ENCODE measurements at regions not wholly inside any gene's neighbourhood (a gene's known extent, or its start where the extent isn't known, plus 50 kb on each side); places are given as distances from the start of the nearest gene placed in this dataset.

DNA sequence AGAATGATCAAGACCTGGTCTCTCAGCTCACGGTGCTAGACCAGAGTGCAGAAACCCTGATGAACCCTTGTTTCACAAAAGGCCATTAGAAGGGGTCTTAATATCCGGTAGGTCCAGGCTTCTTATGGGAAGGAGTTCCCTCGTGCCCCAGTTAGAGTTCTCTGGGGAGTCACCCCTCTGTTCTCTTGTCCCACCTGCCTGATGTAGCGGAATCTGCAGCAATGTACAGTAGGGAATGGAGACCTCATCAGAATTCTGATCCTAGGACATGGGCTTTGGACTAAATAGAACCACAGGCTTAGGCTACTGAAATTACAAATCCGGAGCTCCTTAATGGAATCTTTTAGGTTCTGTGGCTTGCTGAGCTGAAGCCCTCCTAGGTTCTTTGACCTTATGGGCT lies 243.6 kb upstream of the IRX2 start:
- no peak overlapping the region for H3K4me3 ChIP-seq (ENCODE audit: low read depth, low read length)
- DNase-seq = no peak
- no peak for TF ChIP-seq CTCF (IDR thresholded peaks at IDR 0.05; ENCODE audit: low read depth, low read length, missing control alignments)
- in situ Hi-C loops (cut with HindIII; ENCODE audit: low pct_ligation_motif_present, low sequenced_read_pairs) = no loop called here
- no peak overlapping the region for H3K27ac ChIP-seq
- no peaks in the 10 kb centered on the region for H3K27me3 ChIP-seq (replicated peaks)
- no peaks in the 10 kb centered on the region for H3K36me3 ChIP-seq (replicated peaks)

- Histone ChIP-seq H3K36me3 (replicated peaks) (no peaks in the 10 kb centered on the region), H3K27ac (no peak overlapping the region), H3K4me3 (ENCODE audit: low read depth, low read length) (no peak overlapping the region), H3K27me3 (replicated peaks) (no peaks in the 10 kb centered on the region)
- no peak for TF ChIP-seq CTCF (IDR thresholded peaks at IDR 0.05; ENCODE audit: low read depth, low read length, missing control alignments)
- no peak for DNase-seq
- in situ Hi-C loops (cut with HindIII; ENCODE audit: low pct_ligation_motif_present, low sequenced_read_pairs) = no loop called here
Observed at GRCh38 chr5:2993771-2994170, 242.3 kb upstream of the IRX2 start.

- DNase-seq = no peak
Observed at GRCh38 chr5:2993301-2993700, 241.8 kb upstream of the IRX2 start.

DNA sequence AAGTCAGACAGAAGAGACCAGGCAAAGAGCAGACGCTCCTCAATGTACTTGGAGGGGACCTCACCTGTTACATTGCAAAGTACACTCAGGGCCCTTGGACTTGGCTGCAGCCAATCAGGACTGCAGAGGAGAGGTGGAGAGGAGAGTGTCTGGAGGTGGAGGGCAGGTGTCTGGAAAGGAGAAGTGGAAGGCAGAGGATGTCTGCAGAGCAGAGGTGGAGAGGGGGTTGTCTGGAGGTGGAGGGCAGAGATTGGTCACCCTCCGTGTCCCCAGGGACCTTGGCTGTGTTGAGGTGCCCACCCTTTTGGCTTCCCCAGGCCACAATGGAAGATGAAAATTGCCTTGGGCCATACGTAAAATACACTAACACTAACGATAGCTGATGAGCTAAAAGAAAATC lies 241.3 kb upstream of the IRX2 start:
- in situ Hi-C loops (cut with HindIII; ENCODE audit: low pct_ligation_motif_present, low sequenced_read_pairs) = no loop called here
- no peak for DNase-seq
- H3K27ac ChIP-seq = no peak overlapping the region
- TF ChIP-seq CTCF (IDR thresholded peaks at IDR 0.05; ENCODE audit: low read depth, low read length, missing control alignments) = no peak
- no peak overlapping the region for H3K4me3 ChIP-seq (ENCODE audit: low read depth, low read length)
- no peaks in the 10 kb centered on the region for H3K36me3 ChIP-seq (replicated peaks)
- H3K27me3 ChIP-seq (replicated peaks) = no peaks in the 10 kb centered on the region

More at GRCh38 chr5:2993301-2993700, 241.8 kb upstream of the IRX2 start:
- Histone ChIP-seq H3K4me3 (ENCODE audit: low read depth, low read length) (no peak overlapping the region), H3K27me3 (replicated peaks) (no peaks in the 10 kb centered on the region), H3K27ac (no peak overlapping the region), H3K36me3 (replicated peaks) (no peaks in the 10 kb centered on the region)
- TF ChIP-seq CTCF (IDR thresholded peaks at IDR 0.05; ENCODE audit: low read depth, low read length, missing control alignments) = no peak
- in situ Hi-C loops (cut with HindIII; ENCODE audit: low pct_ligation_motif_present, low sequenced_read_pairs) = no loop called here

DNA sequence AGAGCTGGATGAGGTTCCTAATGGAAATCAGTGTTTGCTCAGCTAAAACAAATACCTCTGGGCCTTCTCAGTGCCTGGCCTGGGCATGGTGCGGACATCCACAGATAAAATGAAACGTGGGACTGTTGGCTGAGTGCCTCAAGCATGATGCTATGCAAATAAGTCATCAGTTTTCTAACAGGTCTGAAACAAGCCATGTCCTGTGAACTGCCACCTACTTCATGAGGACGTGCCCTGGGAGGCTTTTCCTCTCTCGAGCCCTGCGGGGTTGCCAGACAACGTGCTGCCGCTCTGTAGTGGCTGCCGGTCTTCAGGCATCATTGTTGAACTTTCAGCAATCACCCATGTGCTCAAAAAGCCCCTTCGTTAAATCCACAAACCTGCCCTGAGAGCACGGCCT lies 240.4 kb upstream of the IRX2 start:
- no peak for TF ChIP-seq CTCF (IDR thresholded peaks at IDR 0.05; ENCODE audit: low read depth, low read length, missing control alignments)
- no peak for DNase-seq
- in situ Hi-C loops (cut with HindIII; ENCODE audit: low pct_ligation_motif_present, low sequenced_read_pairs) = no loop called here
- Histone ChIP-seq H3K4me3 (ENCODE audit: low read depth, low read length) (no peak overlapping the region), H3K27ac (no peak overlapping the region), H3K36me3 (replicated peaks) (no peaks in the 10 kb centered on the region), H3K27me3 (replicated peaks) (no peaks in the 10 kb centered on the region)

- Histone ChIP-seq H3K4me3 (ENCODE audit: low read depth, low read length) (no peak overlapping the region), H3K27me3 (replicated peaks) (no peaks in the 10 kb centered on the region), H3K27ac (no peak overlapping the region), H3K36me3 (replicated peaks) (no peaks in the 10 kb centered on the region)
- in situ Hi-C loops (cut with HindIII; ENCODE audit: low pct_ligation_motif_present, low sequenced_read_pairs) = no loop called here
- no peak for TF ChIP-seq CTCF (IDR thresholded peaks at IDR 0.05; ENCODE audit: low read depth, low read length, missing control alignments)
- no peak for DNase-seq
Observed at GRCh38 chr5:2989517-2989916, 238.0 kb upstream of the IRX2 start.
